Nephron progenitor cell (in vitro differentiated cells): ENCODE measurements at regions not wholly inside any gene's neighbourhood (a gene's known extent, or its start where the extent isn't known, plus 50 kb on each side); places are given as distances from the start of the nearest gene placed in this dataset.

Experiments
- DNase-seq: peaks from one replicate; pipeline ENCODE4 v3.0.0; 2021
- H3K27ac Mint-ChIP-seq: 2 replicates; pipeline ENCODE4 v1.8.0; 2021; ENCODE audit warnings: mild to moderate bottlenecking, moderate library complexity, mixed read lengths
- H3K27me3 Mint-ChIP-seq: 2 replicates; pipeline ENCODE4 v1.8.0; 2021; ENCODE audit warnings: mild to moderate bottlenecking, low read depth, mixed read lengths; ENCODE audit not compliant: poor library complexity
- H3K36me3 Mint-ChIP-seq: 2 replicates; pipeline ENCODE4 v1.8.0; 2021; ENCODE audit warnings: low read depth, mixed read lengths
- H3K4me1 Mint-ChIP-seq: 2 replicates; pipeline ENCODE4 v1.8.0; 2021; ENCODE audit warnings: mixed read lengths
- H3K4me3 Mint-ChIP-seq: 2 replicates; pipeline ENCODE4 v1.8.0; 2021; ENCODE audit warnings: mild to moderate bottlenecking, moderate library complexity, mixed read lengths
- H3K9me3 Mint-ChIP-seq: 2 replicates; pipeline ENCODE4 v1.8.0; 2021; ENCODE audit warnings: mild to moderate bottlenecking, moderate library complexity, mixed read lengths
- CTCF ChIP-seq: fragments of 200-600 bp; sonication (generic); IDR thresholded peaks from 2 replicates; pipeline ENCODE4 v1.5.0; 2021; ENCODE audit warnings: antibody characterized with exemption

DNA sequence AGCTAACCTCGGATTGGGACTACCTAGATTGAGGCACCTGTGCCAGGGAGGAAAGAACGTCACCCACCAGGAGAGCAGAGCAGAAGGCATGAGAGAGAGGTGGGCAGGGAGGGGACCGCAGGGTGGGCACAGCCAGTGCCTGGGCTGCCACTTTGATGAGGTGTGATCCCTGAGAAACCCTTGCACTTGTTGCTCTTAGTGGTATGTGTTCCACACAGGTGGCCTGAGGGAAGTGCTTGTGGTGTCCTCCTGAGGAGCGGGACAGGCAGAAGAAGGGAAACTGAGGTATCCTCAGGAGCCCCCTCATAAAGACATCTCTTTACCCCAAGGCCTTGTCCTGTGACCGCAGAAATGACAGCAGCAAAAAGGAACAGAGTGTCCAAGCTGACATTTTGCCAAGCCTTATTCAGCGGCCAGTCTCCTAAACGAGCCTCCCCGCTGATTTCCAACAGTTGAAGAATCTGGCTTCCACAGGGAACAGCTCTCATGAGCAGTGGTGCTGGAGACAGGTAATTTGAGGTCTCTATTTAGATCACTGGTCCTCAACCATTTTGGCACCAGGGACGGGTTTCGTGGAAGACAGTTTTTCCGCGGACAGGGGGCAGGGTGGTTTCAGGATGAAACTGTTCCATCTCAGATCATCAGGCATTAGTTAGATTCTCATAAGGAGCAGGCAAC lies 82.4 kb downstream of the FOXD1 start:
- no peak overlapping the region for H3K27ac Mint-ChIP-seq
- no peak overlapping the region for H3K4me3 Mint-ChIP-seq
- H3K36me3 Mint-ChIP-seq = peaks cover 5% of the 10 kb centered on the region
- DNase-seq = no peak
- peaks cover 8% of the 10 kb centered on the region for H3K9me3 Mint-ChIP-seq
- H3K27me3 Mint-ChIP-seq = peaks cover 6% of the 10 kb centered on the region
- no peak for TF ChIP-seq CTCF
- peaks cover 25% of the 10 kb centered on the region for H3K4me1 Mint-ChIP-seq

DNA sequence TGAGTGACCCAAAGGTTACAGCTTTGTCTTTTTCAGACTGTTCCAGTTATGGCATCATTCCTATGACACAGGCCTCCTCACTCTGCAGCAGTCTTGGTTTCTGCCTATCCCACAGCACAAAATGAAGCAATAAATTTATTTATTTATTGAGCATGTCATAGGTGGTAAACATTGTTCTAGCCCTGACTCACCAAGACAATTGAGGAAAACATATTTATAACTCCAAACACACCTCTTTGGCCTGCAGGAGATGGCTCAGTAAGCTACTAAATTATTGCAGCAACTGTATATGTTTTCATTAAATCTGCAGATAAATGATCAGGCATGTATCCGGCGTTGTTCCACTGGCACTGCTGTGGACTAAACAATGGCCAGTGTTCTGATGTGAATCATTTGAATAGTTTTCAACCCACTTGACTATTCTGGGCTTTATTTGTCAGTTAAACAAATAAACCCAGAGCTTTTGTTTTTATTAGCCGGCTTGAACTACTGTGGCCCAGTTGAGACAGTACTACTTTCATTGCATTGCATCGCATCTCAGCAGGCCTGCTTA lies 83.2 kb downstream of the FOXD1 start:
- no peak for DNase-seq
- Mint-ChIP-seq H3K9me3 (peaks cover 11% of the 10 kb centered on the region), H3K4me3 (no peak overlapping the region), H3K27ac (no peak overlapping the region), H3K4me1 (peaks cover 17% of the 10 kb centered on the region), H3K27me3 (peaks cover 9% of the 10 kb centered on the region), H3K36me3 (peaks cover 5% of the 10 kb centered on the region)
- TF ChIP-seq CTCF = no peak

- TF ChIP-seq CTCF = no peak
- H3K27ac Mint-ChIP-seq = no peak overlapping the region
- peaks cover 10% of the 10 kb centered on the region for H3K4me1 Mint-ChIP-seq
- peaks cover 5% of the 10 kb centered on the region for H3K36me3 Mint-ChIP-seq
- DNase-seq = no peak
- H3K27me3 Mint-ChIP-seq = peaks cover 9% of the 10 kb centered on the region
- H3K9me3 Mint-ChIP-seq = peaks cover 11% of the 10 kb centered on the region
- H3K4me3 Mint-ChIP-seq = no peak overlapping the region
Measured at GRCh38 chr5:73363911-73364730, 84.5 kb downstream of the FOXD1 start.

DNA sequence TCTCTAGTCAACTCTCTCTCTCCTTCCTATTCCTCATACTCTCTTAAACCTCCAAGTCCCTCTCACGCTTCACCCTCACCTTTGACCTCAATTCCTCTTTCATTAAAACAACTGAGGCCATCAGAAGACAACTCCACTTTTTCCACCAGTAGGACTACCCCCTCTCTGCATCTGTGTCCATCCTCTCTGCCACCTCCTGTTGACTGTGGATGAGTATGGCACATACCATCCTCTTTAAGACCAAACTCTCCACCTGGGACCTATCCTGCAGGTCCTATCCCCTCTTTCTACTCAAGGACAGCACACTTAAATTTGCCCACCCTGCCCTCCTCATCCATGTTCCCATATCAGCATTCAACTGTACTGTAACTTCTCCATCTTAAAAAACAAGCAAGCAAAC lies 89.2 kb downstream of the FOXD1 start:
- TF ChIP-seq CTCF = no peak
- DNase-seq = no peak
- Mint-ChIP-seq H3K27me3 (peaks cover 12% of the 10 kb centered on the region), H3K27ac (peak overlapping the region; percentile 16), H3K4me3 (no peak overlapping the region), H3K9me3 (peaks cover 11% of the 10 kb centered on the region), H3K36me3 (peaks cover 5% of the 10 kb centered on the region), H3K4me1 (peaks cover 28% of the 10 kb centered on the region)

GRCh38 chr5:73358366-73358765 lies 90.2 kb downstream of the FOXD1 start:
- no peak for TF ChIP-seq CTCF
- H3K27me3 Mint-ChIP-seq = peaks cover 12% of the 10 kb centered on the region
- H3K9me3 Mint-ChIP-seq = peaks cover 11% of the 10 kb centered on the region
- no peak overlapping the region for H3K4me3 Mint-ChIP-seq
- peaks cover 24% of the 10 kb centered on the region for H3K4me1 Mint-ChIP-seq
- H3K36me3 Mint-ChIP-seq = peaks cover 5% of the 10 kb centered on the region
- no peak for DNase-seq
- no peak overlapping the region for H3K27ac Mint-ChIP-seq
